K562 (cell line): ENCODE measurements at regions not wholly inside any gene's neighbourhood (a gene's known extent, or its start where the extent isn't known, plus 50 kb on each side); places are given as distances from the start of the nearest gene placed in this dataset.

ENCODE experiments used
- BCL6 ChIP-seq: fragments of 250-450 bp; sonication (Bioruptor Pico); IDR thresholded peaks from 2 replicates; pipeline ENCODE4 v1.4.0; 2020
- BCLAF1 ChIP-seq, 2 experiments: fragments of 450-650 bp in 1 of 2; IDR thresholded peaks; 2 replicates each; pipeline ENCODE4 v1.6.1; 2011 to 2017; ENCODE audit warnings: low read depth in 2 of 2, antibody characterized with exemption in 1 of 2, borderline replicate concordance in 1 of 2, low read length in 1 of 2, mild to moderate bottlenecking in 1 of 2, mixed read lengths in 1 of 2; ENCODE audit not compliant: control insufficient read depth in 1 of 2
- CBX8 ChIP-seq: fragments of 200-600 bp; sonication (generic); IDR thresholded peaks from 2 replicates; pipeline ENCODE4 v1.6.1; 2012; ENCODE audit warnings: borderline replicate concordance, mixed run types, low read depth, mild to moderate bottlenecking, moderate library complexity, mixed read lengths, low read length, control low read depth, inconsistent platforms; ENCODE audit not compliant: poor library complexity, severe bottlenecking; ENCODE audit errors: extremely low read depth
- CREB1 ChIP-seq, 2 experiments: sonication (generic) in 1 of 2; formaldehyde crosslinking in 1 of 2; IDR thresholded peaks; 2 replicates each; pipeline versions ENCODE4 v1.6.1 to v1.8.0; 2012 to 2022; ENCODE audit warnings: inconsistent platforms in 1 of 2, mild to moderate bottlenecking in 1 of 2, missing genetic modification reagents in 1 of 2, moderate library complexity in 1 of 2
- E2F5 ChIP-seq: sonication (generic); formaldehyde crosslinking; IDR thresholded peaks from 2 replicates; pipeline ENCODE4 v1.8.0; 2022; ENCODE audit warnings: mild to moderate bottlenecking, missing genetic modification reagents
- ID3 ChIP-seq, 2 experiments: fragments of 250-450 bp in 1 of 2; fragments of 450-650 bp in 1 of 2; sonication (Bioruptor Pico) in 1 of 2; IDR thresholded peaks; 2 replicates each; pipeline versions ENCODE4 v1.6.1 to v1.8.0; 2016 to 2021; ENCODE audit warnings: mild to moderate bottlenecking in 2 of 2, moderate library complexity in 2 of 2, missing compliant biosample characterization in 1 of 2, missing genetic modification characterization in 1 of 2
- NFIX ChIP-seq: fragments of 250-450 bp; sonication (Bioruptor Pico); IDR thresholded peaks from 2 replicates; pipeline ENCODE4 v1.4.0; 2020; ENCODE audit warnings: low read depth, mild to moderate bottlenecking, moderate library complexity
- SMARCE1 ChIP-seq: fragments of 450-650 bp; IDR thresholded peaks from 2 replicates; pipeline ENCODE4 v1.7.1; 2016; ENCODE audit warnings: mild to moderate bottlenecking
- TRIM24 ChIP-seq, 2 experiments: fragments of 450-650 bp; IDR thresholded peaks; 2 replicates each; pipeline ENCODE4 v1.6.1; 2016
- U2AF2 ChIP-seq: fragments of 200-400 bp; formaldehyde crosslinking; optimal IDR thresholded peaks from 2 replicates; pipeline ENCODE3; 2017; ENCODE audit warnings: low read depth, mild to moderate bottlenecking, low read length
- ZNF3 ChIP-seq: fragments of 250-450 bp; sonication (Bioruptor Pico); IDR thresholded peaks from 2 replicates; pipeline ENCODE4 v1.5.0; 2021; ENCODE audit warnings: mild to moderate bottlenecking, moderate library complexity
- ZNF407 ChIP-seq: fragments of 450-650 bp; IDR thresholded peaks from 2 replicates; pipeline ENCODE4 v1.6.1; 2016; ENCODE audit warnings: low read depth
- ZNF57 ChIP-seq: fragments of 450-650 bp; formaldehyde crosslinking; IDR thresholded peaks from 2 replicates; pipeline ENCODE4 v1.4.0; 2020; ENCODE audit warnings: mild to moderate bottlenecking, moderate library complexity

- TF ChIP-seq ZNF407 (no peak), BCLAF1 (IDR thresholded peaks at IDR 0.05; ENCODE audit: borderline replicate concordance in 1 of 2, control insufficient read depth in 1 of 2, low read depth in 2 of 2, low read length in 1 of 2) (no peak), ID3 (CRISPR knock-in tag; IDR thresholded peaks at IDR 0.05) (no peak), ID3 (tag; IDR thresholded peaks at IDR 0.05) (no peak), ZNF3 (CRISPR knock-in tag) (no peak), SMARCE1 (no peak), U2AF2 (no peak), E2F5 (CRISPR knock-in tag) (no peak), CREB1 (IDR thresholded peaks at IDR 0.05) (no peak), CREB1 (CRISPR knock-in tag; IDR thresholded peaks at IDR 0.05) (no peak), ZNF57 (no peak), TRIM24 (IDR thresholded peaks at IDR 0.05) (no peak), BCL6 (no peak), NFIX (CRISPR knock-in tag) (no peak), CBX8 (no peak)
These were observed 69.5 kb upstream of the CHST15 start (continued) for GRCh38 chr10:124162774-124163354.
